ENCODE measurements at regions not wholly inside any gene's neighbourhood (a gene's known extent, or its start where the extent isn't known, plus 50 kb on each side); places are given as distances from the start of the nearest gene placed in this dataset.

GRCh38 chr2:15863494-15864175 is 76.7 kb upstream of the MYCN start:
- DNase-seq (ENCODE audit: low spot score), result no peak

- DNase-seq (ENCODE audit: low spot score), result no peak
These were observed 76.1 kb upstream of the MYCN start for GRCh38 chr2:15864176-15864769.

GRCh38 chr2:15865923-15866322 is 74.4 kb upstream of the MYCN start:
- no peak for DNase-seq (ENCODE audit: low spot score)

DNA sequence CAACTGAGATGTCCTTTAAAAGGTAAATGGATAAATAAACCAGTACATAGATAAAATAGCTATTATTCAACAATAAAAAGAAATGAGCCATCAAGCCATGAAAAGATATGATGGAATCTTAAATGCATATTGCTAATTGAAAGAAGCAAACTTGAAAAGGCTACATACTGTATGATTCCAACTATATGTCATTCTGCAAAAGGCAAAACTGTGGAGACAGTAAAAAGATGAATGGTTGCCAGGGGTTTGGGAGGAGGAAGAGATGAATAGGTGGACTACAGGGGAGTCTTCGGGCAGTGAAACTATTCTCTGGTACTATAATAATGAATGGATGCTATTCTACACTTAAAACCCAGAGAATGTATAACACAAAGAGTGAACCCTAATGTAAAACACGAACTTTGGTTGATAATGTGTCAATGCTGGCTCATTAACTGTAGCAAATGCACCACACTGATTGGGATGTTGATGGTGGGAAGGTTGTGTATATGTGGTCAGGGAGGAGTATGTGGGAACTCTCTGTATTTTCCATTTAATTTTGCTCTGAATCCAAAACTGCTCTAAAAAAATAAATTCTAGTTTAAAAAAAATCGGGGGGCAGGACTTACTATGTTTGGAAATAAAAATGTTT is 73.7 kb upstream of the MYCN start:
- no peak for DNase-seq (ENCODE audit: low spot score)

GRCh38 chr2:15867194-15868171 is 72.9 kb upstream of the MYCN start:
- no peak for DNase-seq (ENCODE audit: low spot score)

DNA sequence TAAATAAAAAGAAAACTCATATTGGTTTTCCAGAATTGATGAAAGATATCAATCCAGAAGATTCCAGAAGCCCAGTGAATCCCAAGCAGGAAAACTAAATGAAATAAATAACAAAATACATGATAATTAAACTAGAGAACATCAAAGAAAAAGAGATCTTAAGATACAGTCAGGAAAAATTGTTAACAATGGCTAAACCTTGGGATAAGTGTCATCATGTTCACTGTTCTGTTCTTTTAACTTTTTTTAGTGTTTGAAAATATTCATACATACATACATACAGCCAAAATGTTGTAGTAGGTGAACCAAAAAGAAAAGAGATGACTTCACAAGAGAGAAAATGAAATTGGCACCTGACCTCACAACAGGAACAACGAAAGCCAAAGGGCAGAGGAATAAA is 72.2 kb upstream of the MYCN start:
- DNase-seq (ENCODE audit: low spot score), result no peak

DNA sequence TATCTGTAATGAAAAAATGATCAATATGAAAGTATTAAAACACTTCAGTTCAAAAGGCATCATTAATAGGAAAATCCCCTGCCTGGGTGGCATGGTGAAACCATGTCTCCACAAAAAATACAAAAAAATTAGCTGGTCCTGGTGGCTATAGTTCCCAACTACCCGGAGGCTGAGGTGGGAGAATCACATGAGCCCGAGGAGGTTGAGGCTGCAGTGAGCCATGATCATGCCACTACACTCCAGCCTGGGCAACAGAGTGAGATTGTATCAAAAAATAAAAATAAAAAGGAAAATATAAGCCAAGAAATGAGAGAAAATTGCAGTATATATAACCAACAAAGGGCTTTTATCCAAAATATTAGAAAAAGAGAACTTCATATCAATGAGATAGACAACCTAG is 71.6 kb upstream of the MYCN start:
- no peak for DNase-seq (ENCODE audit: low spot score)

DNA sequence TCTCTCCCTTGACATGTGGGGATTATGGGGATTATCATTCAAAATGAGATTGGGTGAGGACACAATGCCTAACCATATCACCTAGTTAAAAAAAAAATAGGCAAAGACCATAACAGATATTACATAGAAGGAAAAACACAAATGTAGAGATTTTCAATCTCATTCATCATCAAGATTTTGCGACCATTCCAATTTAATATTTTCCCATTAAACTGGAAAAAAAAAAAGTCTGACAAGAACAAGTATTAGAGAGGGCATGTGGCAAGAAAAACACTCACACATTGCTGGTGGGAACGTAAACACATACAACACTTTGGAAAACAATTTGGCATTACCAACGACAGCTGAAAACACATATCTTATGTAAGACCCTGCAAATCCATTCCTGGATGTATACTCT is 71.0 kb upstream of the MYCN start:
- DNase-seq (ENCODE audit: low spot score), result no peak

DNA sequence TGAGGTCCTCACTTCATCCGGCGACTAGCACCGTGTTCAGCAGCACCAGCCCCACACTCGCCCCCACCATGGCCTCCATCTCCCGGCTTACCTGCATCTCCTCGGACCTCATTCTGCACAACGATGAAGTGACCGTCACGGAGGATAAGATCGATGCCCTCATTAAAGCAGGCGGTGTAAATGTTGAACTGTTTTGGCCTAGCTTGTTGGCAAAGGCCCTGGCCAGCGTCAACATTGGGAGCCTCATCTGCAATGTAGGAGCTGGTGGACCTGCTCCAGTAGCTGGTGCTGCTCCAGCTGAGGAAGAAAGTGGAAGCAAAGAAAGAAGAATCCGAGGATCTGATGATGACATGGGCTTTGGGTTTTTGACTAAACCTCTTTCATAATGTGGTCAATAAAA is 70.5 kb upstream of the MYCN start:
- no peak for DNase-seq (ENCODE audit: low spot score)

DNA sequence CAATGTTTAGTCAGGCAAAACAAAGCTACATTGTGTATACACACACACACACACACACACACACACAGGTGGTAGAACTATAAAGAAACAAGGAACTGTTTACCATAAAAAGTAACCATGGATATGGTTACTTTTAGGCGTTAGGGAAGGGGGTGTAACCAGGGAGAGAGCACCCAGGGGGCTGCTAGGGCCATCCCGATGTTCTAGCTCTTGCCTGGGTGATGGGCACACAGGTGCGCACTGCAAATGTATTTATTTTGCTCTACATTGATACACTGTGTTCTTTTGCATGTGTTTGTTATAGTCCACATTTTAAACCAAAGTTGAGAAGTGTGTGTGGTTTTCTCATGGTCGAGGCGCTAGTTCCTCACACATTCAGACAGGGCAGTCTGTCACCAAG is 69.8 kb upstream of the MYCN start:
- no peak for DNase-seq (ENCODE audit: low spot score)

DNA sequence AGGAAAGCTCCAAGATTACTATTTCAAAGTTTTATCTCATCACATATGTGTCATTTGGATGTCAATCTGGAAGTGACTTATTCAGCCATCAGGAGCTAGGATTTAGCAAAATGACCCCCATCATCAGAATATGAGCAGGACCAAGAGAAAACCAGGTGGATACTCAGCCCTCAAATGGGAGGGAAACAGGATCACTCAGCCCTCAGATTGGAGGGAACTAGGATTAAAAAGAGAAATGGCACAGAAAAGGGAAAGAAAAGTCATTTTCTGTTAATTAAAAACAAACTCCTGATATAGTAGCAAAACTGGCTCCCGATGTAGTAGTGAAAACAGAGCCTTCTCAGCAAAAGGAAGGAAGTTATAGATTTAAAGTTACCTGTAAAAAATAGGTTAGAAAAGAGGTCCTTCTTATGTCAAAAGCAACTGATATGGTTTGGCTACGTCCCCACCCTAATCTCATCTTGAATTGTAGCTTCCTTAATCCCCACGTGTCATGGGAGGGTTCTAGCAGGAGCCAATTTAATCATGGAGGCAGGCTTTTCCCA is 69.0 kb upstream of the MYCN start:
- DNase-seq (ENCODE audit: low spot score), result no peak

- DNase-seq (ENCODE audit: low spot score), result no peak
These were observed 67.5 kb upstream of the MYCN start for GRCh38 chr2:15872854-15873253.

- DNase-seq (ENCODE audit: low spot score), result no peak
These were observed 66.0 kb upstream of the MYCN start for GRCh38 chr2:15874321-15874720.

DNA sequence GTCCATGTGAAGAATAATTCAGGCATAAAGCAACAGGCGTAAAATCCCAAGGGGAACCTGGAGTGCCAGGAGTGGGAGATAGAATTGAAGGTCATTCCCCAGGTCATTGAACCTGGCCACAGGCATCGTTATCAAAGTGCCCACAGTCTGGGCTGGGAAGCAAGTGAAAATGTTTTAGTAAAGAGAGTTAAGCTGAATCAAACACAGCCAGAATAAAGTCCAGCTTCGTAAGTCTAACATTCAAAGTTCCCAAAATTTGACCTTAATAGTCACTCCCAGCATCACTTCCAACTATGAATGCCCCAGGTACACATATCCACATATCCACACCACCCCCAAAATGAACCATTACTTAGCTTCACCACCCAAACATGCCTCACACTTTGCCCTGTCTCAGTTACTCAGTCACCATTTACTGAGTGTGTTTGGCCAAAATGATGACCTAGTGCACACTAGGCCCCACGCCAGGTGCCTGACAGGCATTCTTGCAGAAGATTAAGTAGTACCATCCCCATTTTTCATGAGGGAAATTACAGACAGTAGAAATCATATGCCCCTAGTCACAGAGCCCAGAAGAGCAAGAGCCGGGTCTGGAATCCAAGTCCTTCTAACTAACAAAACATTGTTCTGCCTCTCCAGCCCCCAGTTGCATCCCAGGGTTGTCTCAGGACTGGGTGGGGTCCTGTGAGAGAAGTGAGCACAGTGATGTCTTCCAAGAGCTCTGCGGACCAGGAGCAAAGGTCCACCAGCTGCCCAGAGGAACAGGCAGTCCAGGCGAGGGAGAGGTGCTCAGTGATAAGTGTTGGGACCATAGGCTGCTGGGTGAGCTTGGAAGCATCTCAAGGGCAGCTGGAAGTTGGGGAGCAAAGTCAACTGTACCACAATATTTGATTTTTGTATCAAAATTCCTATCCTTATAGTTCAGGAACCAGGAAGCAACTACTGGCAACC is 65.2 kb upstream of the MYCN start:
- DNase-seq (ENCODE audit: low spot score), result no peak

DNA sequence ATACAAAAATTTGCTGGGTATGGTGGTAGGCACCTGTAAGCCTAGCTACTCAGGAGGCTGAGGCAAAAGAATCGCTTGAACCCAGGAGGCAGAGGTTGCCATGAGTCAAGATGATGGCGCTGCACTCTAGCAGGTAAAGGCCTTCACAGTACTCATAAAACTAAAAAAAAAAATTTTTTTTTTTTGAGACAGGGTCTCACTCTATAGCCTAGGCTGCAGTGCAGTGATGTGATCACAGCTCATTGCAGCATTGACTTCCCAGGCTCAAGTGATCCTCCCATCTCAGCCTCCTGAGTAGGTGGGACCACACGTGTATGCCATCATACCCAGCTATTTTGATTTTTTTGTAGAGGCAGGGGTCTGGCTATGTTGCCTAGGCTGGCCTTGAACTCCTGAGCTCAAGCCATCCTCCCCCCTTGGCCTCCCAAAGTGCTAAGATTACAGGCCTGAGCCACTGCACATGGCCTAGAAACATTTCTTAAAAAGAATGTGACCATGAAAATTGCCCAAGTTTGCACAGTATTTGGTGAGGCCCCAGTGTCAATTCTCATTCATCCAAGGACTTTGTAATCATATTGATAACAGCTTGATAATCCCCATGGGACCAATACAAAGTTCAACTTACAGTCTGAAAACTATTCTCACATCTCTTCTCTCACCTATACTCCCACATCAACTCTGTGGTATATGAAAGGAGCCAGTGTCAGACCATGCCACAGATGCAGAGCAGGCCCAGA is 64.2 kb upstream of the MYCN start:
- DNase-seq (ENCODE audit: low spot score), result no peak

DNA sequence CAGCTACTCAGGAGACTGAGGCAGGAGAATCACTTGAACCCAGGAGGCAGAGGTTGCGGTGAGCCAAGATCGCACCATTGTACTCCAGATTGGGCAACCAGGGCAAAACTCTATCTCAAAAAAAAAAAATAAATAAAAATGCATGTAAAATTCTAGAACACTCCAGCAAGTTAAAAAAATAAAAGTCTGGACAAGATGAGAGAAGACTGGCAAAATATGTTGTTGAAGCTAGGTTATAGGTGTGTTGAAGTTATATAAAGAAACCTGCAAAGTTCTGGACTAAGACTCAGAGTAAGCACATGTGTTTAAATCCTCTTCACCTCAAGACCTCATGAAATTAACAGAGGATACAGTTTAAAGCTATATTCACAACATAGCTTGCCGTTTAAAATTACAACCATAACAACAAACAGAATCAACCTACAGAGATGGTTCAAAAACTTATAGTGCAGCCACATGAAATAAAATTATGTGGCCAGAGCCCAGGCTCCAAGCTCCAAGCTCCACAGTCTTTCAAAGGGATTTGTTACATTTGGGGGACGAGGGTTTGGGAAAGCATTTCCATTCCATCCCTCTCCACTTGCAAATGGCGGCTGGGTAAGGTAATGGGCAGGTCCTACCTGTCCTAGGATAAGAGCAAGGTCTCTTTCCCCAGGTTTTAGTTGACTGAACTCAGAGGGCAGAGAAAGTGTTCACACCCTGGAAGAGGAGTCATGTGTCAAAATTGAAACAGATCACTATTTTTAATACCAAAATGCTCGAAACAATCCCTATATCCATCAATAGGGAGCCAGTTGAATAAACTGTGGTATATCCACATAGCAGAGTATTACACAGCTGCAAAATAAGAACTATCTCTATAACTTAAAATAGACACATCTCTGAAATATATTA is 59.9 kb upstream of the MYCN start:
- no peak for DNase-seq (ENCODE audit: low spot score)

GRCh38 chr2:15881120-15881433 is 59.3 kb upstream of the MYCN start:
- no peak for DNase-seq (ENCODE audit: low spot score)

DNA sequence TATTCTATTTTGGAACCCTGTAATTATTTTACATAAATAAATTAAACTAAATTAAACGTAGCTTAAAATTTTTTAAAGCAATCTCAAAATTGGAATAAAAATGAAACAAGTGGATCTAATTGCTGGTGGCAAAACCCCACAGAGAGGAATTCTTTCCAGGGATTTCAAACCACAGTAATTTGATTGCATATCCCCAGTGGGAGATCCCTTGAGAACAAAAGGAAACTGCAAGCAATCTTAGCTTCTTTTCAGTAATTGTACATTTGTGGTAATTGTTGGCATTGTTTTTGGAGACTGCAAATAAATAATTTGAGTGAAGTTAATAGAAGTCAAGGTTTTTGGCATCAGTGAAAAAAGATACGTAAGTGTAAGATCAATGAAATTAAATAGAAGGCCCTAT is 58.7 kb upstream of the MYCN start:
- DNase-seq (ENCODE audit: low spot score), result no peak

DNA sequence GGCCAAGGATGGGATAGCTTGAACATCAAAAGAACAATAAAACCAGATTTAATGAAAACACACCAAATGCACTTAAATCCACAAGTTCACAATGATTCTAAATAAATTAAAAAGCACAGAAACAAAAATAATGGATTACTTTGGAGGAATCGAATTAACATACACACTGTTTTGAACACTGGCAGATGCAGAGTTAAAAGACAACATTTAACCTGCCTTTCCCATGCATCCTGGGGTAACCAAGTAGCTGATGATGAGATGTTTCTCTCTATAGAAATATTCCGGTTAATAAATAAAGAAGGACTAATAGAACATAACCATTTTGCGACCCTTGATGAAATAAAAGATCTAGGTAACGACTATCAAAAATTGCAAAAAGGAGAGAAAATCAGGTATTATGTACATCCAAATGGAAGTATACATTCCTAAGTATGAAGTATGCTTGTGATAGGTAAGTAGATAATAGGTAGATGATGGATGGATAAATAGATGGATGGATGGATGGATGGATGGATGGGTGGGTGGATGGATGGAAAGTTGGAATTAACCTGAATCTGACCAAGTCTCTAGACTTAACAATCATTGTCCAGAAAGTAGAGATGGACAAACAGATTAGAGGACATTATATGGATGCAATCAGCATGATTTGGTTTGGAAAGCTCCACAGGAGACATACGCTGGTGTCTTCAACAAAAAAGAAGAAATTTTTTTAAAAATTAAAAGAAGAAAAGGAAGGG is 57.4 kb upstream of the MYCN start:
- DNase-seq (ENCODE audit: low spot score), result no peak
